ENCODE measurements at regions not wholly inside any gene's neighbourhood (a gene's known extent, or its start where the extent isn't known, plus 50 kb on each side); places are given as distances from the start of the nearest gene placed in this dataset.

DNA sequence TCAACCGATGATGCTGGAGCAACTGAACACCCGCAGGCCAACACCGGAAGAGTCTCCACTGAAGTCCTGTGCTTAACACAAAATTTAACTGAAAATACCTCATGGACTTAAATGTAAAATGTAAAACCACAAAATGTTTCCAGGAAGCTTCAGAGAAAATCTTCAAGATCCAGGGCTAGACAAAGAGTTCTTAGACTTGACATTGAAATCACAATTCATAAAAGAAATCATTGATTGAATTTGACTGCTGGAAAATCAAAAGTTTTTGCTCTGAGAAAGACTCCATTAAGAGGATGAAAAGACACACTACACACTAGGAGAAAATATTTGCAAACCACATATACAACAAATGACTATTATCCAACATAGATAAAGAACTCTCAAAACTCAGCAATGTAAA lies 234.7 kb upstream of the PPP2R2D start:
- in situ Hi-C loops (cut with MboI) (no loop called here), intact Hi-C loops (cut with micrococcal nuclease; ENCODE audit: unreplicated experiment) (no loop called here)
- DNase-seq (ENCODE audit: low read depth, low spot score) (no peak), ATAC-seq (no peak), FAIRE-seq (no peak)
- ChIA-PET SMC1A (ENCODE audit: uncharacterized antibody, unreplicated experiment) (no interaction called here), CTCF (interaction anchor here (1.1 kb wide), 1 partner anchor 13 kb away, joined by 3 read pairs; no protein-coding TSS in a partner anchor), POLR2A (no interaction called here), RAD21 (ENCODE audit: unreplicated experiment) (no interaction called here)
- H3K4me1 ChIP-seq (ENCODE audit: control insufficient read depth, insufficient read depth, low read length), result no peaks in the 10 kb centered on the region
- no peaks in the 10 kb centered on the region for H4K20me1 ChIP-seq (ENCODE audit: control insufficient read depth, insufficient read depth)
- no peak overlapping the region for H3K4me3 ChIP-seq
- no peak overlapping the region for H3K27ac ChIP-seq (ENCODE audit: control insufficient read depth, insufficient read depth)
- WGBS (ENCODE audit: insufficient coverage, insufficient replicate concordance, low lambda C conversion rate, missing lambda C conversion rate), result 44% methylated on average over 3 of the region's 3 CpGs
- H2AFZ ChIP-seq (ENCODE audit: control insufficient read depth, low read depth, low read length), result no peak overlapping the region
- no peaks in the 10 kb centered on the region for H3K36me3 ChIP-seq (ENCODE audit: control insufficient read depth in 2 of 2, insufficient read depth in 2 of 2, low read length in 1 of 2)
- no peaks in the 10 kb centered on the region for H3K79me2 ChIP-seq (ENCODE audit: control insufficient read depth, insufficient read depth, low read length)
- no peak overlapping the region for H3K9ac ChIP-seq (ENCODE audit: control insufficient read depth, insufficient read depth, low read length)
- no peaks in the 10 kb centered on the region for H3K27me3 ChIP-seq (replicated peaks in 1 of 2; ENCODE audit: control insufficient read depth in 2 of 2, insufficient read depth in 2 of 2, low read length in 1 of 2)
- BruUV-seq (replicated peaks), result no TSS peak
- H3K9me3 ChIP-seq (replicated peaks; ENCODE audit: control insufficient read depth, insufficient read depth, low read length), result no peaks in the 10 kb centered on the region; the same call in 2 of the 3 replicates
- no peak overlapping the region for H3K4me2 ChIP-seq (ENCODE audit: control insufficient read depth, insufficient read depth)
- TF ChIP-seq RAD51 (IDR thresholded peaks at IDR 0.05) (no peak), ZNF207 (IDR thresholded peaks at IDR 0.05; ENCODE audit: borderline replicate concordance) (no peak)

DNA sequence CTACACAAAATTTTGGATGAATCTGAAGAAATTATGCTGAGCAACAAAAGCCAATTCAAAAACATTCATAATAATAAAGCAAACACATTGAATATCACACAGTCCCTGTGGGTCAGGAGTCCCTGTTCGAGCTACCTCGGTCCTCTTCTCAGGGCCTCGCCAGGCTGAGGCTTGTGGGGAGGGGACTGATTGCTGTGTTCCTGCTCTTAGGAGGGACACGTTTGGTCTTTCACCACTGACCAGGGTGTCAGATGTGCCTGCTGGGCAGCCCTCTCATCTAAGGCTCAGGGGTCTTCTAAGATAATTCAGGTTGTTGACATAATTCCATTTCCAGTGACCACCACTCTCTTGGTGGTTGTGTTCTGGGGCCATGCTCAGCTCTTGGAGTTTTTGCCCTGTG lies 233.8 kb upstream of the PPP2R2D start:
- RAD21 ChIA-PET (ENCODE audit: unreplicated experiment), result no interaction called here
- Histone ChIP-seq H3K9ac (ENCODE audit: control insufficient read depth, insufficient read depth, low read length) (no peak overlapping the region), H3K4me1 (ENCODE audit: control insufficient read depth, insufficient read depth, low read length) (no peaks in the 10 kb centered on the region), H3K9me3 (replicated peaks; ENCODE audit: control insufficient read depth, insufficient read depth, low read length) (no peaks in the 10 kb centered on the region; the same call in 2 of the 3 replicates), H3K27ac (ENCODE audit: control insufficient read depth, insufficient read depth) (no peak overlapping the region), H3K4me2 (ENCODE audit: control insufficient read depth, insufficient read depth) (no peak overlapping the region), H4K20me1 (ENCODE audit: control insufficient read depth, insufficient read depth) (no peaks in the 10 kb centered on the region), H2AFZ (ENCODE audit: control insufficient read depth, low read depth, low read length) (no peak overlapping the region), H3K4me3 (no peak overlapping the region), H3K79me2 (ENCODE audit: control insufficient read depth, insufficient read depth, low read length) (no peaks in the 10 kb centered on the region), H3K36me3 (ENCODE audit: control insufficient read depth in 2 of 2, insufficient read depth in 2 of 2, low read length in 1 of 2) (no peaks in the 10 kb centered on the region), H3K27me3 (replicated peaks in 1 of 2; ENCODE audit: control insufficient read depth in 2 of 2, insufficient read depth in 2 of 2, low read length in 1 of 2) (no peaks in the 10 kb centered on the region)
- in situ Hi-C loops (cut with MboI) (no loop called here), intact Hi-C loops (cut with micrococcal nuclease; ENCODE audit: unreplicated experiment) (no loop called here)
- no TSS peak for BruUV-seq (replicated peaks)
- POLR2A ChIA-PET, result no interaction called here
- 43% methylated on average over 4 of the region's 4 CpGs for WGBS (ENCODE audit: insufficient coverage, insufficient replicate concordance, low lambda C conversion rate, missing lambda C conversion rate)
- no peak for ATAC-seq
- CTCF ChIA-PET, result no interaction called here
- no peak for DNase-seq (ENCODE audit: low read depth, low spot score)
- SMC1A ChIA-PET (ENCODE audit: uncharacterized antibody, unreplicated experiment), result no interaction called here
- FAIRE-seq, result no peak
- TF ChIP-seq CBX5 (IDR thresholded peaks at IDR 0.05; ENCODE audit: low read depth) (no peak), E2F4 (IDR thresholded peaks at IDR 0.05; ENCODE audit: low read depth, low read length) (no peak), BACH1 (IDR thresholded peaks at IDR 0.05; ENCODE audit: borderline replicate concordance) (no peak), ZNF622 (IDR thresholded peaks at IDR 0.05) (no peak), ZBTB11 (CRISPR knock-in tag; IDR thresholded peaks at IDR 0.05) (no peak), RBBP5 (conservative IDR thresholded peaks at IDR 0.05) (no peak), MEF2A (IDR thresholded peaks at IDR 0.05; ENCODE audit: insufficient read depth, low read depth, low read length) (no peak), SUZ12 (IDR thresholded peaks at IDR 0.05; ENCODE audit: unreplicated experiment) (no peak), SREBF1 (IDR thresholded peaks at IDR 0.05; ENCODE audit: low read length) (no peak), MTA3 (IDR thresholded peaks at IDR 0.05; ENCODE audit: borderline replicate concordance, low read length) (no peak)
- TF ChIP-seq, protein P1, sequence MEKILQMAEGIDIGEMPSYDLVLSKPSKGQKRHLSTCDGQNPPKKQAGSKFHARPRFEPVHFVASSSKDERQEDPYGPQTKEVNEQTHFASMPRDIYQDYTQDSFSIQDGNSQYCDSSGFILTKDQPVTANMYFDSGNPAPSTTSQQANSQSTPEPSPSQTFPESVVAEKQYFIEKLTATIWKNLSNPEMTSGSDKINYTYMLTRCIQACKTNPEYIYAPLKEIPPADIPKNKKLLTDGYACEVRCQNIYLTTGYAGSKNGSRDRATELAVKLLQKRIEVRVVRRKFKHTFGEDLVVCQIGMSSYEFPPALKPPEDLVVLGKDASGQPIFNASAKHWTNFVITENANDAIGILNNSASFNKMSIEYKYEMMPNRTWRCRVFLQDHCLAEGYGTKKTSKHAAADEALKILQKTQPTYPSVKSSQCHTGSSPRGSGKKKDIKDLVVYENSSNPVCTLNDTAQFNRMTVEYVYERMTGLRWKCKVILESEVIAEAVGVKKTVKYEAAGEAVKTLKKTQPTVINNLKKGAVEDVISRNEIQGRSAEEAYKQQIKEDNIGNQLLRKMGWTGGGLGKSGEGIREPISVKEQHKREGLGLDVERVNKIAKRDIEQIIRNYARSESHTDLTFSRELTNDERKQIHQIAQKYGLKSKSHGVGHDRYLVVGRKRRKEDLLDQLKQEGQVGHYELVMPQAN (conservative IDR thresholded peaks at IDR 0.05), result no peak
